ENCODE measurements at regions not wholly inside any gene's neighbourhood (a gene's known extent, or its start where the extent isn't known, plus 50 kb on each side); places are given as distances from the start of the nearest gene placed in this dataset.

DNA sequence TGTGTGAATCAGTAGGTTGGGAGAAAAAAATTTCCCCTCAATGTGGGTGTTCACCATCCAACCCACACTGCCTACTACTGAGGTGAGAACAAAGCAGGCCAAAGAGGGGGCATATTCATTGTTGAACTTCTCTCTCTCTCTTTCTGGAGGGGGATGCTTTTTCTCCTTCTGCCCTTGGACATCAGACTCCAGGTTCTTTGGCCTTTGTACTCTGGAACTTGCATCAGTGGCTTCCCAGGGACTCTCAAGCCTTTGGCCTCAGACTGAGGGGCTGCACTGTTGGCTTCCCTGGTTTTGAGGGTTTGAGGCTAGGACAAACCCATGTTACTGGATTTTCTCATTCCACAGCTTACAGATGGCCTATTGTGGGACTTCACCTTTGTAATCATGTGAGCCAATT lies 417.2 kb downstream of the ELAVL2 start:
- no peak for DNase-seq (ENCODE audit: low read depth in 3 of 3, low spot score in 2 of 3)

DNA sequence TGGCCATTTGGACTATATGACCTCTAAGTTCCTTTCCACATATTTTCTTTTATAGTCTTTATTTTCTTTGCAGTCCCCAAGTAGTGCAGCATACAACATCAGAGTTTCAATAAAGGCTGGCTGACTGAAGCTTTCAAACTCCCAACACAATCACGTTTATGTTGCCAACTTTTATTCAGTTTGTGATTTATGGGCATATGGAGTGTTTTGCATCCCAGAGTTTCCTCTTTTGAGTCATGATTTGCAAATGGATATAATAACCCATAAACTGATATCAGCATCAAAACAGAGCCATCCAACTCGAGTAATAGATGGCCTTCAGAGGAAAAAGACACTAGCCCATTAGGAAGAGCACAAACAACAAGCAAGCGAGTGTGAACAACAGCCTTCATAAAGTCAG lies 414.0 kb downstream of the ELAVL2 start:
- DNase-seq (ENCODE audit: low read depth in 3 of 3, low spot score in 2 of 3) = no peak

DNA sequence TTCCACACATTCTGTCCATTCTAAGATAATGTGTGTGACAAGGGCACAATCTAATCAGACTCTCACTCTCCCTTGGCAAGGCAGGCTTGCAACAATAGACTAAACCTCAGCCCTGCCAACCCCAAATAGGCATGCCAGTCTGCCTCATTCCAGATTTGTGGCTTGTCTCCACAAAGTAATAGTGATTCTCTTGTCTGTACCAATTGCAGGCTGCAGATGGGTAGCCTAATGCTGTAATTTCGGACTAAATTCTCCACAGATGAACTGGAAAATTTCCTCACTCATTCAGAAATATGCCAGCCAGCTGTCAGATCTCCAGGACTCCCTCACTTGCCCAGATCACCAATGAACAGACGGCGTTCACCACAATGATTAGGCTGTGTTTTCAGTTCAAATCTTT lies 413.6 kb downstream of the ELAVL2 start:
- DNase-seq (ENCODE audit: low read depth in 3 of 3, low spot score in 2 of 3) = no peak

DNA sequence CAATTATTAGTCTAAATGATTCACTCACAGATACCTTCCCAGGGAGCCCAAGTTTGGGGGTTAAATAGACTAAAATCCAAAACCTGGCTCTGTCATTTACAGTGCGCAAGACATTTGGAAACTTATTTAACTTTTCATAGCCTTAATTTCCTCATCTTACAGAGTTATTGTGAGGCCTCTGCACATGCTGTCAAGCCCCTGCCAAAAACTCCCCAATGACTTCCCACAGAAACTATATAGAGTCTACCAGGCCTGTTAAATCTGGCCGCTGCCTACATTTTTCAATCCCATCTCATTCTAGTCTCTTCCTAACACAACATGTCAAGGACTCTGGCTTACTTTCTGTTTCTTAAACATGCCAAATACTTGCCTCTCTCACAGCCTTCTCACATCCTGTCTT lies 412.5 kb downstream of the ELAVL2 start:
- no peak for DNase-seq (ENCODE audit: low read depth in 3 of 3, low spot score in 2 of 3)

DNA sequence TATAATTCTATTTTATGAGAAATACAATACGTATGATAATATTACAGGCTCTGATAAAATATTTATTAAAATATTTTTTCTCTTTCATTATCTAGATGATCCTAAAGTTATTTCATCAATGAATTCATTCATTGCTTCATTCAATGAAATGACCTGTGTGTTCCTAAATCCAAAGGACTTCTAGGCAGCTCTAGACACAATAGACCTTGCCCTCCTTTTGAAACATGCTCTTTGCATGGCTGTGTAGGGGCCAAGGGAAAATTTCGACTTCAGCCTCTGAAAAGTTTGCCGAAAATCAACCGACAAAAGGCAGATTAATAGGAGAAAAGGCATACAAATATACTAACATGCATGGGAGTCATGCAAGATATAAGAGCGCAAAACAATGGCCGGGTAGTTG lies 402.0 kb downstream of the ELAVL2 start:
- no peak for DNase-seq (ENCODE audit: low read depth in 3 of 3, low spot score in 2 of 3)

DNA sequence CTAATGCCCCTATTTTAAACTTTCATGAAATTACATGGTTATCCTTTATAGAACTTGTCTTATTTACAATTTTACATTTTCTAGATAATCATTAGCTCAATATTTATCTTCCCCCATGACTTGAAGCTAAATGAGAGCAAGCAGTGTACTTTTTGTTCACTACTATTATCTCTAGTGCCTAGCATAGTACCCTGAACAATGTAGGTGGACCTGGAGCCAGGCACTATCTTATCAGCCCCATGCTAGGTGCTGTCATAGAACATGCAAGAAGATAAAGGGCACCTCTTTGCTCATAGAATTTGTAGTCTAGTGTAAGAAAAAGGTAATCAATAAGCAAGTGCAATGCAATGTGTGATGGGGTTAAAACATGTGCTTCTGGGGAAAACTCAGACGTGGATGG lies 399.9 kb downstream of the ELAVL2 start:
- no peak for DNase-seq (ENCODE audit: low read depth in 3 of 3, low spot score in 2 of 3)

DNA sequence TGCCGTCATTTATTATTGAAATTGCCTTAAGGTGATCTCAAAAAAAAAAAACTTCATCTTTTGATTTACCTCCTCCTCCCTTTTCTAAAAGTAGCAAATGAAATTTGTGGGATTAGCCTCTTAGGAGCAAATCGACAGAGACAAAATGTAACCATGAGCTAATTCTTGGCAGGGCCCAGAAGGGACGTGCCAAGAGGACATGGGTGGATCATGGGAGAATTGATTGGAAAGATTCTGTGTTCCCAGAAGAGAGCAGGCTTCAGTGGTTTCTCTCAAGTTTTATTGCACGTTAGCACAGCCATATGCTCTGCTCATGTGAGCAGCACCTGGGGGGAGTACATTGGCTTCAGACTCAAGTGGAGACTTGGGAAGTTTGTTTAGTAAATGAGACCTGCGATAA lies 394.6 kb downstream of the ELAVL2 start:
- no peak for DNase-seq (ENCODE audit: low read depth in 3 of 3, low spot score in 2 of 3)

DNA sequence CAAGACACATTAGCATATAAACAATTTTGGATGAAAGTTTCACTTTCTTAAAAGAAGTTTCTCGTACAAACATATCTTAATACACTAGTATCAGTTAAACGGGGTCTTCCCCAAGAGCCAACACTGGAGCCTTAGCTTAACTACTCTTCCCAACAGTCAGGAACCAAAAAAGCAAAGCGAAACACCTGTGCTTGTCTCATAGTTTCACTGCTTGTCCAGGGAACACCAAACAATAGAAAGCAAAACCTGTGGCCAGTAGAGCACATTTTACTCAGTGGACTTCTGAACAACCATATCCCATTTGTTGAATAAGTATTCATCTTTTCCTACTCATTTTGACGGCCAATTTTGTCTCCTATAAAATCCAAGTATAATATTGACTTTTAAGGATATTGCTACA lies 391.4 kb downstream of the ELAVL2 start:
- no peak for DNase-seq (ENCODE audit: low read depth in 3 of 3, low spot score in 2 of 3)

DNA sequence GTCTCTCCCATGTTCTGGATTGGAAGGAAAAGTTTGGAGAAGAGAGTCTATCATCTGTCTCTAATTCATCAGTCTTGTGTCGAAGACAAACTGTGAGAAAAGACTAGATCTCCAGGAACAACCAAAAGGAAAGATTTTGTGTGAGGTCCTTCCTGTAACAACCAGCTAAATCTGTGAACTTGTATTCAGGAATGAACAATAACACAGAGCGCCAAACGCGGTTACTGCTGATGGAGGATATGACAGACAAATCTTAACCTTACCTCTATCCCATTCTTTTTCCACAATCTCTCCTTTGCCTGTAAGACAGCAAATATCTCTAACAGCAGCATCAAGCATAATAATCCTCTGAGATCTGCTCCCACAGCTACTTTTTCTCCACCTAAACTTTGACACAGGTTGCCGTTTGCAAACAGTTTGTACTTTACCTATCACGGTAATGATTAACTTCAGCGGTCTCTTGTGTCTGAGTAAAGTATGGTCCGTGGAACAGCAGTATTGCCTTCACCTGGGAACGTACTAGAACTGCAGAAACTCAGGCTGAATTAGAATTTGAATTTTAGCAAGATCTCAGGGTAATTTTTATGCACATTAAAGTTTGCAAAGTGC lies 387.6 kb downstream of the ELAVL2 start:
- DNase-seq (ENCODE audit: low read depth in 3 of 3, low spot score in 2 of 3) = no peak

DNA sequence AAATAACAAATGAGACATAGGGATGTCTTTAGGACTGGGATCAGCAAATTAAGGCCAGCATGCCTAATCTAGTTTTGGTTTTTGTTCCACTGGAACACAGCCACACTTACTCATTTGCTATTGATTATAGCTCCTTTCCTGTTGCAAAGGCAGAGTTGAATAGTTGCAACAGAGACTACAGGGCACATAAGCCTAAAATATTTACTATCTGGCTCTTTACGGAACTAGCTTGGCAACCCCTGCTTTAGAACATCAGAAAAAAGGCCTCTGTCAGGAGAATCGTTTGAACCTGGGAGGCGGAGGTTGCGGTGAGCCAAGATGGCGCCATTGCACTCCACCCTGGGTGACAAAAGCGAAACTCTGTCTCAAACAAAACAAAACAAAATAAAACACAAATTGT lies 384.8 kb downstream of the ELAVL2 start:
- no peak for DNase-seq (ENCODE audit: low read depth in 3 of 3, low spot score in 2 of 3)

DNA sequence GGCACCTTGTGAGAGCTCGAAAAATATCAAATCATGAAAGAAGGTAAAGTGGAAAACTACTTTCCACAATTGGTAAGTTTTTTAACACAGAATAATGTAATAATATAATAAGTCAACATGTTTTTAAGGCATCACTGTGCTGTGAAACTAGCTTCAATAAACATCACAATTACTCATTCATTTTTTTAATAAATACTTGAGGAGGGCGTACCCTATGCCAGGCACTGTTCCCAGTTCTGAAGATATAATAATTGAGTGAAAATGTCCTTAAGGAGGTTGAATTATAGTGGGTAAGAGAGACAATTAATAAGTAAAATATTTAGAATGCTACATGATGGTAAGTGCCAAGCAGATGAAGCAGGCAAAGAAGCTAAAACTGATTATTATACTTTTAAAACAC lies 381.4 kb downstream of the ELAVL2 start:
- no peak for DNase-seq (ENCODE audit: low read depth in 3 of 3, low spot score in 2 of 3)

DNA sequence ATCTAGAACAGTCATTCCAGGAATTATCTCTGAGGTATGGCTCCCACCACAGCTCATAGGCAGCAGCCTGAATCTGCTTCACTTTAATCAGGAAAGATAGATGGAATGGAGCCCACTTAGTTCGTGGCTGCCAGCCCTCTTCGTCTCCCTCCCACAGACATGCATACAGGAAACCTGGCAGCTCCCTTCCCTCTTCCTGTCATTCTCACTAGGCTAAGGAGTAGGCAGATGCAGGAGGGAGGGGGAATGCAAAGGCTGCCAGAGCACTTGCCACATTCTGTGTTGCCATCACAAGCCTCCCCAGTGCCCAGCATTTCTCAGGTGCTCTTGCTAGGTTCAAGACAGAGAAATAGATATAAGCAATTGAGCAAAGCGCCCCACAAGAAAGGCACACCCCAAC lies 378.9 kb downstream of the ELAVL2 start:
- DNase-seq (ENCODE audit: low read depth in 3 of 3, low spot score in 2 of 3) = no peak

DNA sequence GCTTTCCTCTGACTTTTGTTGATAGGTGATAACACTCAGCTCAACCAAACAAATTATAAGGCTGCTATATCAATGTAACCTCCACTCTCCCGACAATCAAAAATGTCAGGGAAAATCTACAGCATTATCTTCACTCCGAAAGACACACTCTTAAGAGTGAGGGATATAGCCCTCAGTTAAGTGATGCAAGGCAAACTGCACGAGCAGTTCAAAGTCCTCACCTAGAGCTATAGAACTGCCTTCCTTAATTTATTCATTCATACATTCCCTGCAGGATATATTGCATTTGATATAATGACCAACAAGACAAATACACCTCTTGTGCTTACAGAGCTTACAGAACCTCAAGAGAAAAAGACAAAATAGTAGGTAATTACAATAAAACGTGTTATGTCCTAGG lies 378.1 kb downstream of the ELAVL2 start:
- no peak for DNase-seq (ENCODE audit: low read depth in 3 of 3, low spot score in 2 of 3)

DNA sequence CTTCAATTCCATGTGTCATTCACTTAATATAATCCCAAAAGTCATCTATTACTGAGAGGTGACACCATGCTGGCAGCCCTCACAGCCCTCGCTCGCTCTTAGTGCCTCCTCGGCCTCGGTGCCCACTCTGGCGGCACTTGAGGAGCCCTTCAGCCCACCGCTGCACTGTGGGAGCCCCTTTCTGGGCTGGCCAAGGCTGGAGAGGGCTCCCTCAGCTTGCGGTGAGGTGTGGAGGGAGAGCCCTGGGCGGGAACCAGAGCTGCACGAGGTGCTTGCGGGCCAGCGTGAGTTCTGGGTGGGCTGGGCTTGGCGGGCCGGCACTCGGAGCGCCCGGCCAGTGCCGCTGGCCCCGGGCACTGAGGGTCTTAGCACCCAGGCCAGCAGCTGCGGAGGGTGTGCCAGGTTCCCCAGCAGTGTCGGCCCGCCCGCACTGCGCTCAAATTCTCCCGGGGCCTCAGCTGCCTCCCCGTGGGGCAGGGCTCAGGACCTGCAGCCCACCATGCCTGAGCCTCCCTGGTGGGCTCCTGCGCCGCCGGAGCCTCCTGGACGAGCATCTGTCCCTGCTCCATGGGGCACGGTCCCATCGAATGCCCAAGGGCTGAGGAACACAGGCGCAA lies 374.1 kb downstream of the ELAVL2 start:
- no peak for DNase-seq (ENCODE audit: low read depth in 3 of 3, low spot score in 2 of 3)

DNA sequence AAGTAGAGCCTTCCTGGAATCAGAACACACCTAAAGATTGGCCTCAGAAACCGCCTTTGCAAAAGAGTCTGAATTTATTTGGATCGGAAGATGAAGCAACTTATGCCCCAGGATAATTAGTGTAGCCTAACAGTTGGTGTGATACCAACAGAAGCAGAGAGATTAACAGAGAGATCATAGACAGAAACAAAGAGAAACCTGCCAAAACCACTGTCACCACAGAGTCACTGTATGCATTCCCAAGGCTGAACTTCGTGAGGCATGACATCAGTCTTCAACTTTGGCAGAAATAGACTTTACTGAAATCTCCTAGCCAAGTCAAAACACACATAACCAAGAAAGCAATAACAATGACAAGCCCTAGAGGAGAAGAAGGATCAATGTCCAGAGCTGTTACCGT lies 361.8 kb downstream of the ELAVL2 start:
- no peak for DNase-seq (ENCODE audit: low read depth in 3 of 3, low spot score in 2 of 3)

DNA sequence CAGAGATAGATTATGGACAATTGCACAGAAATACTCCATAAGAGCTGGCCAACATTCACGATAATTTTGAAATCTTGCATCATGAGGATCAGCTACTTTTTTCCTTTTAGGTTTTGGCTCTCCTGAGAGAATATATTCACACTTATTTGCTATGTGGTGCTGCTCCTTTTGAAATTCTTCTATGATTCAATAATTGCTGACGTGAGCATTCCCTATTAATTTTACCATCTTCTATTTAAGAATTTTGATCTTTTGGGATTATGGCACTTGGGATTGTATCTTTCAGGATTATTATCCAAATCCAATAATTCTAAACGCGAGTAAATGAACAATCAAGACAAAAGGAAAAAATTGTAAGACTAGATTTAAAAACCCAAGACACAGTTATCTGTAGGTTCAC lies 358.8 kb downstream of the ELAVL2 start:
- no peak for DNase-seq (ENCODE audit: low read depth in 3 of 3, low spot score in 2 of 3)

DNA sequence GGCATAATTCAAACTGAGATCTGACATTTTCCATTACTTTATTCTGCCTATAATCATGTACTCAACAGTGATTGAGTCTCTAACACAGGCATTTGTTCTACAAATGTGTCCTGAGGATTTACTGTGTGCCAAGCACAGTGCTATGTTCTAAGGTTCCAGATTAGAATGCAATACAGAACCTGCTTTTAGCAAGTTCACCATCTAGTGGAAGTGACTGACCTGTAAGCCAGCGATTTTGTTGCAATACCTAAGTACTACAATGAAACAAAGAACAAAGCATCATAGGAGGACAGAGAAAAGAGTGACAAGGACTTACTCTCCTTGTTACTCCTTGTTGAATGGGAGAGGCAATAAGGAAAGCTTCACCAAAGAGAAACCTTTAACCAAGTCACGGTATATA lies 348.1 kb downstream of the ELAVL2 start:
- DNase-seq (ENCODE audit: low read depth in 3 of 3, low spot score in 2 of 3) = no peak

DNA sequence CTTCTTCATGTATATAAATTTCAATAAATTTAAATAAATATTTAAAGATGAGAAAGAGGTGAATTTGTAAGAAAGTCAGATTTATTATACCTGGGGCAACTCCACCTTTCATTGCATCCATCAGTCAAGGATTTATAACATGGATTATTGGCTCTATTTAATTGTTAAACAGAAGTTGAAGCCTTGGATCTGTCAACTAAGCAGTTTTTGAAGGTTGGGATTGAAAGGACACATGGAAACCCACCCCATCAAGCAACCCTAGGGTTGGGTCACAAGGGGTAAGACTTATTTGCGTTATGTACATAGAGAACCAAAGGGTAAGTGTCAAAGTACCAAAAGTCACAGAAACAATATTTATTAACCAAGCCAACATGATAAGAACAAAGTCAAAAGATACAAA lies 342.5 kb downstream of the ELAVL2 start:
- no peak for DNase-seq (ENCODE audit: low read depth in 3 of 3, low spot score in 2 of 3)

DNA sequence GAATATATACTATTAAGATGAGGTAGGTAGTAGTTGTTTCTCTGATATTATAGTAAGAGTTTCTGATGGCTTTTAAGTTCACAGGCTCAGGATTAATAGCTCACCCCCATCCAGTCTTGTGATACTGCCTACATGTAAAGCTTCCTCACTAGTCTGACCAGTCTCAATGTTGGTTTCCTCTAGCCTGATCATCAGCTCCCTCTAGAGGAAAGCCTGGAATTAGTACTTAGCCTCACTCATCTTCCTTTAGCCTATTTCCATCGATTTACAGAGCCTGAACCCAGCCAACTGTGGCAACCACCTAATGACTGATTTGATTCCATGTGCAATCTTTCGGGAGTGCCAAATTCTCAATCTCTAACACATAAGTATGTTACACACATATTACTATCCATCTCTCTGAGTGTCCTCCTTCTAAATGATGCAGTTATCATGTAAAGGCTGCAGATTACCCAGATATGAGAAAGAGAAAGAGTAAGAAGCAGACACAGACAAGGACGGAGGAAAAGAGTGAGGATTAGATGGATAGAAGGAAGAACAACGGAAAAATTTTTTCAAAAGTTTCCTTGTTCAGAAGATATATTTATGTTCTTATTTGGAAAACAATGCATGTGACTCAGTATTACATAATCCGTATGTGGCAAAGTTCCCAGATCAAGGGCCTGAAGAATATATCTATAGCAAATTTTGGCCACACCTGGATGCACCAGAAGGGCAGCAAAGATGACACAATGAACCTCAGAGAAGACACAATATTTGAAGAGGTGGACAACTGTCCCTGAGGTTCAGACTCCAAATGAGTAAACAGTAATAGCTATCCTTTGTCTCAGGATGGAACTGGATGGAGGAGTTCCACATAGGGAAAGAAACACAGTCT lies 333.7 kb downstream of the ELAVL2 start:
- peak; percentile 5 to 17 (median 13) for DNase-seq (ENCODE audit: low read depth in 3 of 3, low spot score in 2 of 3)

DNA sequence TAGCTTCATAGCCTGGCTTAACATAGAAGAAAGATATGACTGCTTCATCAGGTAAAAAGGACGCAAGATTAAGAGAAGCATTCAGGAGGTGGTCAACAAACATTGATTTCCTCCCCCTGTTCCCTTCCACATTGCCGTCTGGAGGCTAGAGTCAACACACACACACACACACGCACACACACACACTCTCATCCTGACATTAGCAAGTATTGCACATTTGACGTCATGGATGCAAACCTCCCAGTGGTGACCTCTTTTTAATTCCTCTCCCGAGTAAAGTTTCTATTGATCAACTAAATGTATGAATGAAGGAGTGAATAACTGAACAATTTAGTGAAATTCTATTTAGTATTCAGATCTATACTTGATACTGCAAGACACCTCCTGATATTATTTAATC lies 332.8 kb downstream of the ELAVL2 start:
- DNase-seq (ENCODE audit: low read depth in 3 of 3, low spot score in 2 of 3) = no peak

DNA sequence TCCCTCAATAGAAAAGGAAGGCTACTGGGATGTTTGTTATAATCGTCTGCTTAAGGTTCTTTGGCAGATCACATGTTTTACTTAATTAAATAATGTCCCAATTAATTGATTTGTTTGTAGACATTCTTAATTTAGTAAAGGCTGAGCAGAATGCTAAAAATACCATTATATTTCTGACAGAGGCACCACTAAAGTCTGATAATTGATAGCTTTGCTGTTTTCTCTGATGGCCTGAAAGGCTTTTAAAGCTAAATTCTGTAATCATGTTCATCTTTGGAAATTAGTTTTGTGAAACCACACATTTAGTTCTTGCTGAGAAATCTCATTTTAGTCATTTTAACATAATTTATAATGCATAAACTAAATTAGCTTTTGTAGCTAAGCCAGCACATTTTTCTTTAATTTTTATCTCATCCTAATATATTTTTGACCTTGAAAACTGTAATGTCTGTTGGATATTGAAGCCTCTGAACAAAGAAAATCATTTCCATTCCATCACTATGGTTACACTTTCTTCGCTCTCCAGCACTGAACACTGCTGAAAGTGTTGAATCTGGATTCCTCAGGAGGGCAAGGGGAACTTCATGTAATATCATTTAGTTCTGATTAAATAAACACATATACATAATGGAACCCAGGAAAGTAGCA lies 329.4 kb downstream of the ELAVL2 start:
- no peak for DNase-seq (ENCODE audit: low read depth in 3 of 3, low spot score in 2 of 3)

DNA sequence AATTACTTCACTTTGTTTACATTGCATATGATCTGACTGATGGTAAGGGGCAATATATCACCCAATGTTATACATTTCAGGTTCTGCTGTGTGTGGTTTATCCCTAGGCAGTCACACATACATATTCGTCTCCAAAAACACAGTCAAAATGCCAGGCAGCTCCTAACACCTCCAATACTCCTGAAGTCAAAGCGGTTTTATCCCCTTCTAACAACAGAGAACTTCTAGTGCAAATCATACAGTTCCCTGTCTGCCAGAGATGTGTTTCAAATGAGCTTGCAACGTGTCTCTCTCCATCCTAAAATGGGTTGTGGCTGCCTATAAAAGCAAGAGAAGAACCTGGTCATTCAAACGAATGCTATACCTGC lies 328.9 kb downstream of the ELAVL2 start:
- DNase-seq (ENCODE audit: low read depth in 3 of 3, low spot score in 2 of 3) = no peak

Measured in right renal cortex interstitium (tissue), 3 donors.